Transverse colon (tissue), 4 donors: ENCODE measurements at regions not wholly inside any gene's neighbourhood (a gene's known extent, or its start where the extent isn't known, plus 50 kb on each side); places are given as distances from the start of the nearest gene placed in this dataset.

Experiments used
- CTCF ChIP-seq, 5 experiments: fragments of 200-600 bp in 3 of 5; fragments of 450-650 bp in 2 of 5; sonication (generic) in 3 of 5; IDR thresholded peaks; 1 replicate in 2 of 5; 2 replicates in 3 of 5; pipeline ENCODE4 v1.5.1; 2016 to 2017; ENCODE audit warnings: antibody characterized with exemption in 5 of 5, inconsistent platforms in 3 of 5, mild to moderate bottlenecking in 2 of 5, moderate library complexity in 1 of 5
- EP300 ChIP-seq: sonication (generic); formaldehyde crosslinking; IDR thresholded peaks from one replicate; pipeline ENCODE4 v1.6.1; 2017; ENCODE audit warnings: antibody characterized with exemption, low read depth
- POLR2A ChIP-seq: fragments of 450-650 bp; IDR thresholded peaks from one replicate; pipeline ENCODE4 v1.6.1; 2016; ENCODE audit warnings: antibody characterized with exemption, mild to moderate bottlenecking, moderate library complexity
- POLR2AphosphoS5 ChIP-seq, 3 donors: sonication (generic); formaldehyde crosslinking; IDR thresholded peaks; one replicate each; pipeline ENCODE4 v1.6.1; 2016; ENCODE audit warnings: antibody characterized with exemption in 3 of 3

GRCh38 chr10:93150990-93151547 is 77.4 kb downstream of the CYP26A1 start:
- TF ChIP-seq CTCF (IDR thresholded peaks at IDR 0.05) (no peak), POLR2AphosphoS5 (IDR thresholded peaks at IDR 0.05) (no peak), POLR2A (no peak), EP300 (no peak)
